IMR-90 (cell line): ENCODE measurements at regions not wholly inside any gene's neighbourhood (a gene's known extent, or its start where the extent isn't known, plus 50 kb on each side); places are given as distances from the start of the nearest gene placed in this dataset.

ENCODE experiments used
- ATAC-seq: fragments of 200-7000 bp; cut with Tn5 transposase; 2 replicates; pipeline ENCODE4 v1.9.1; 2020; ENCODE audit warnings: low read depth, mild to moderate bottlenecking, moderate library complexity
- BruUV-seq: library from RNA; stranded (reverse); fragments of 400-500 nt; replicated peaks from 2 replicates; lab custom pipeline; 2021; lab: Mats Ljungman, UMichigan
- CTCF ChIA-PET: fragments of 300-600 bp; formaldehyde crosslinking; extraction: SDS; loops from one replicate; lab custom pipeline; 2021; ENCODE audit warnings: antibody characterized with exemption; lab: Yijun Ruan, JAX
- POLR2A ChIA-PET: fragments of 300-600 bp; sonication (Branson Sonifier 250); formaldehyde crosslinking; loops from one replicate; lab custom pipeline; 2022; ENCODE audit warnings: antibody characterized with exemption; ENCODE audit not compliant: unreplicated experiment; lab: Charles Lee
- DNase-seq: peaks from one replicate; pipeline ENCODE4 v3.0.0; 2013
- H2AFZ ChIP-seq: replicated peaks from 2 replicates; pipeline ENCODE3; 2013; ENCODE audit warnings: low read length, mild to moderate bottlenecking; ENCODE audit not compliant: poor library complexity
- H2AK5ac ChIP-seq: 2 replicates; pipeline ENCODE4 v1.6.1; 2013; ENCODE audit warnings: low read depth, low read length, inconsistent platforms
- H2AK9ac ChIP-seq: replicated peaks from 2 replicates; pipeline ENCODE3; 2013; ENCODE audit warnings: mild to moderate bottlenecking, low read depth, low read length, moderate library complexity; ENCODE audit not compliant: poor library complexity
- H2BK120ac ChIP-seq: 2 replicates; pipeline ENCODE4 v1.6.1; 2013; ENCODE audit warnings: low read depth, low read length, inconsistent platforms
- H2BK15ac ChIP-seq: 3 replicates; pipeline ENCODE4 v1.6.1; 2013; ENCODE audit warnings: low read depth, low read length, inconsistent platforms
- H2BK20ac ChIP-seq: 2 replicates; pipeline ENCODE4 v1.6.1; 2013; ENCODE audit warnings: low read depth, mild to moderate bottlenecking, inconsistent platforms, low read length, moderate library complexity
- H2BK5ac ChIP-seq: 2 replicates; pipeline ENCODE4 v1.6.1; 2013; ENCODE audit warnings: mild to moderate bottlenecking, low read depth, low read length, inconsistent platforms; ENCODE audit not compliant: poor library complexity, severe bottlenecking
- H3K14ac ChIP-seq: replicated peaks from 2 replicates; pipeline ENCODE4 v1.6.1; 2013; ENCODE audit warnings: low read depth, low read length, inconsistent platforms
- H3K18ac ChIP-seq: 2 replicates; pipeline ENCODE4 v1.6.1; 2013; ENCODE audit warnings: low read depth, low read length, control low read depth
- H3K23ac ChIP-seq: 2 replicates; pipeline ENCODE4 v1.6.1; 2013; ENCODE audit warnings: low read depth, low read length, inconsistent platforms
- H3K27ac ChIP-seq: 2 replicates; pipeline ENCODE4 v1.5.1; 2013; ENCODE audit warnings: mild to moderate bottlenecking, control low read depth, low read length; ENCODE audit not compliant: insufficient read depth
- H3K27me3 ChIP-seq: 2 replicates; pipeline ENCODE4 v1.6.1; 2013; ENCODE audit warnings: low read length; ENCODE audit not compliant: control insufficient read depth, insufficient read depth
- H3K36me3 ChIP-seq: 2 replicates; pipeline ENCODE4 v1.6.1; 2013; ENCODE audit warnings: low read length, mixed read lengths; ENCODE audit not compliant: control insufficient read depth, insufficient read depth
- H3K4ac ChIP-seq: 2 replicates; pipeline ENCODE4 v1.6.1; 2013; ENCODE audit warnings: low read depth, low read length, inconsistent platforms
- H3K4me1 ChIP-seq: 2 replicates; pipeline ENCODE4 v1.6.1; 2013; ENCODE audit warnings: low read length, mixed read lengths; ENCODE audit not compliant: control insufficient read depth, insufficient read depth
- H3K4me2 ChIP-seq: 2 replicates; pipeline ENCODE4 v1.6.1; 2013; ENCODE audit warnings: low read depth, mild to moderate bottlenecking, control low read depth, low read length, moderate library complexity
- H3K4me3 ChIP-seq: 2 replicates; pipeline ENCODE4 v1.5.1; 2013; ENCODE audit warnings: low read depth, mild to moderate bottlenecking, control low read depth, low read length, moderate library complexity; ENCODE audit not compliant: insufficient read depth
- H3K56ac ChIP-seq: 2 replicates; pipeline ENCODE4 v1.6.1; 2013; ENCODE audit warnings: low read length, inconsistent platforms; ENCODE audit not compliant: insufficient read depth; ENCODE audit errors: extremely low read depth
- H3K79me1 ChIP-seq, 2 experiments: 2 replicates each; pipeline ENCODE4 v1.6.1; 2013; ENCODE audit warnings: low read length in 2 of 2, inconsistent platforms in 1 of 2, low read depth in 1 of 2
- H3K9ac ChIP-seq: 2 replicates; pipeline ENCODE4 v1.6.1; 2013; ENCODE audit warnings: low read depth, low read length, control low read depth
- H3K9me1 ChIP-seq: 2 replicates; pipeline ENCODE4 v1.6.1; 2013; ENCODE audit warnings: low read length, inconsistent platforms; ENCODE audit not compliant: insufficient read depth
- H3K9me3 ChIP-seq: 2 replicates; pipeline ENCODE4 v1.6.1; 2013; ENCODE audit warnings: low read length; ENCODE audit not compliant: control insufficient read depth, insufficient read depth
- H4K20me1 ChIP-seq: 2 replicates; pipeline ENCODE4 v1.6.1; 2013; ENCODE audit warnings: low read length, inconsistent platforms; ENCODE audit not compliant: insufficient read depth
- H4K5ac ChIP-seq: 2 replicates; pipeline ENCODE4 v1.6.1; 2013; ENCODE audit warnings: mild to moderate bottlenecking, low read depth, low read length, control low read depth
- H4K8ac ChIP-seq, 2 experiments: 2 replicates each; pipeline ENCODE4 v1.6.1; 2013; ENCODE audit warnings: low read depth in 2 of 2, low read length in 2 of 2, control low read depth in 1 of 2, inconsistent platforms in 1 of 2
- H4K91ac ChIP-seq: 2 replicates; pipeline ENCODE4 v1.6.1; 2013; ENCODE audit warnings: low read depth, low read length, inconsistent platforms; ENCODE audit not compliant: insufficient read depth
- BHLHE40 ChIP-seq: fragments of 150-350 bp; IDR thresholded peaks from 2 replicates; pipeline ENCODE4 v1.6.1; 2016; ENCODE audit warnings: mild to moderate bottlenecking, low read depth, low read length
- CEBPB ChIP-seq: IDR thresholded peaks from 2 replicates; pipeline ENCODE4 v1.6.1; 2012; ENCODE audit warnings: low read depth, low read length, improper control_type of control experiment
- CHD1 ChIP-seq: IDR thresholded peaks from 2 replicates; pipeline ENCODE4 v1.6.1; 2012; ENCODE audit warnings: low read depth, low read length, improper control_type of control experiment
- FOS ChIP-seq: fragments of 150-350 bp; IDR thresholded peaks from 2 replicates; pipeline ENCODE4 v1.6.1; 2016; ENCODE audit warnings: low read depth, low read length
- MAFK ChIP-seq: IDR thresholded peaks from 2 replicates; pipeline ENCODE4 v1.6.1; 2012; ENCODE audit warnings: low read depth, low read length, improper control_type of control experiment
- MAZ ChIP-seq: IDR thresholded peaks from 2 replicates; pipeline ENCODE4 v1.6.1; 2012; ENCODE audit warnings: low read depth, mild to moderate bottlenecking, low read length, improper control_type of control experiment, moderate library complexity, borderline replicate concordance
- MXI1 ChIP-seq: IDR thresholded peaks from 2 replicates; pipeline ENCODE4 v1.6.1; 2012; ENCODE audit warnings: low read depth, mild to moderate bottlenecking, low read length, moderate library complexity, borderline replicate concordance
- NFE2L2 ChIP-seq: fragments of 150-350 bp; IDR thresholded peaks from 2 replicates; pipeline ENCODE4 v1.6.1; 2016; ENCODE audit warnings: low read depth, mild to moderate bottlenecking, low read length
- POLR2A ChIP-seq: IDR thresholded peaks from 2 replicates; pipeline ENCODE4 v1.6.1; 2012; ENCODE audit warnings: mild to moderate bottlenecking, low read depth, low read length
- RAD21 ChIP-seq: IDR thresholded peaks from 2 replicates; pipeline ENCODE4 v1.6.1; 2012; ENCODE audit warnings: low read length, improper control_type of control experiment
- RCOR1 ChIP-seq: IDR thresholded peaks from 2 replicates; pipeline ENCODE4 v1.6.1; 2012; ENCODE audit warnings: mild to moderate bottlenecking, low read length, improper control_type of control experiment; ENCODE audit not compliant: insufficient replicate concordance
- SMC3 ChIP-seq: fragments of 150-350 bp; IDR thresholded peaks from 2 replicates; pipeline ENCODE4 v1.6.1; 2016; ENCODE audit warnings: low read depth, mild to moderate bottlenecking, antibody characterized with exemption, low read length, moderate library complexity
- WGBS, 2 experiments: methylation state at CpG; one replicate each; pipeline versions ENCODE4 v1.1.5 to v1.1.7; 2013; ENCODE audit warnings: missing lambda C conversion rate in 2 of 2; ENCODE audit not compliant: insufficient read length in 1 of 2; ENCODE audit errors: extremely low coverage in 2 of 2; 5-methylcytosine and 5-hydroxymethylcytosine counted together
- dilution Hi-C: fragments of 300-500 bp; cut with HindIII; formaldehyde crosslinking; loops from one replicate; pipeline ENCODE4 v1.14.3; 2018; ENCODE audit warnings: low sequenced_read_pairs; ENCODE audit not compliant: unreplicated experiment
- in situ Hi-C: fragments of 300-500 bp; cut with MboI; formaldehyde crosslinking; loops from 3 replicates; pipeline ENCODE4 v1.14.3; 2019; ENCODE audit warnings: low sequenced_read_pairs, inconsistent platforms, mixed read lengths
- intact Hi-C: fragments of 100-400 bp; cut with micrococcal nuclease; formaldehyde crosslinking; loops from 2 replicates; pipeline ENCODE4 v1.10.0; 2022
- TF ChIP-seq, protein P1 (sequence below): fragments of 150-350 bp; IDR thresholded peaks from 2 replicates; pipeline ENCODE4 v1.6.1; 2017; ENCODE audit warnings: mild to moderate bottlenecking, antibody characterized with exemption, low read length, low read depth
- TF ChIP-seq, protein P2 (sequence below): conservative IDR thresholded peaks from 2 replicates; pipeline ENCODE4 v1.5.1; 2012; ENCODE audit warnings: mild to moderate bottlenecking, low read depth, low read length, improper control_type of control experiment

DNA sequence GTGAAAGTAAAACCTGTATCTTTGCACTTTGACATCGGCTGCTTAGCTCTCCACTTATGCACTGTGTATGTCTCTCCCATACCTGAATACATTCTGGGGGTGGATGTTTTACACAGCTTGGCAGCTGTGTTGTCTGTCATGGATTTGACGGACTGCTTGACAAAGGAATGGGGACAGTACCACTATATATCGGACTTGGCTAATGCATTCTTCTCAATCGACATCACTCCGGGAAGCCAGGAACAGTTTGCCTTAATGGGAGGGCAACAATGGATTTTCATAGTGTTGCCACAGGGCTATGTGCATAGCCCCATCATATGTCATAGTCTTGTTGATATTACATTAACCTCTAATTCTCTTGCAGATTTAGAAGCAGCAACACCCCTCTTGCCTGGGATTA is 1008.3 kb downstream of the DNAH5 start:
- no peak overlapping the region for H3K23ac ChIP-seq
- no peak overlapping the region for H3K4me3 ChIP-seq
- intact Hi-C loops (no loop called here), in situ Hi-C loops (no loop called here), dilution Hi-C loops (no loop called here)
- H3K4ac ChIP-seq, result no peak overlapping the region
- TF ChIP-seq CHD1 (no peak), SMC3 (no peak), MAFK (no peak), POLR2A (no peak), RAD21 (no peak), BHLHE40 (no peak), MXI1 (no peak), MAZ (no peak), NFE2L2 (no peak), CEBPB (no peak), FOS (no peak), RCOR1 (no peak)
- TF ChIP-seq, protein P1, sequence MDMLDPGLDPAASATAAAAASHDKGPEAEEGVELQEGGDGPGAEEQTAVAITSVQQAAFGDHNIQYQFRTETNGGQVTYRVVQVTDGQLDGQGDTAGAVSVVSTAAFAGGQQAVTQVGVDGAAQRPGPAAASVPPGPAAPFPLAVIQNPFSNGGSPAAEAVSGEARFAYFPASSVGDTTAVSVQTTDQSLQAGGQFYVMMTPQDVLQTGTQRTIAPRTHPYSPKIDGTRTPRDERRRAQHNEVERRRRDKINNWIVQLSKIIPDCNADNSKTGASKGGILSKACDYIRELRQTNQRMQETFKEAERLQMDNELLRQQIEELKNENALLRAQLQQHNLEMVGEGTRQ, result no peak
- TF ChIP-seq, protein P2, sequence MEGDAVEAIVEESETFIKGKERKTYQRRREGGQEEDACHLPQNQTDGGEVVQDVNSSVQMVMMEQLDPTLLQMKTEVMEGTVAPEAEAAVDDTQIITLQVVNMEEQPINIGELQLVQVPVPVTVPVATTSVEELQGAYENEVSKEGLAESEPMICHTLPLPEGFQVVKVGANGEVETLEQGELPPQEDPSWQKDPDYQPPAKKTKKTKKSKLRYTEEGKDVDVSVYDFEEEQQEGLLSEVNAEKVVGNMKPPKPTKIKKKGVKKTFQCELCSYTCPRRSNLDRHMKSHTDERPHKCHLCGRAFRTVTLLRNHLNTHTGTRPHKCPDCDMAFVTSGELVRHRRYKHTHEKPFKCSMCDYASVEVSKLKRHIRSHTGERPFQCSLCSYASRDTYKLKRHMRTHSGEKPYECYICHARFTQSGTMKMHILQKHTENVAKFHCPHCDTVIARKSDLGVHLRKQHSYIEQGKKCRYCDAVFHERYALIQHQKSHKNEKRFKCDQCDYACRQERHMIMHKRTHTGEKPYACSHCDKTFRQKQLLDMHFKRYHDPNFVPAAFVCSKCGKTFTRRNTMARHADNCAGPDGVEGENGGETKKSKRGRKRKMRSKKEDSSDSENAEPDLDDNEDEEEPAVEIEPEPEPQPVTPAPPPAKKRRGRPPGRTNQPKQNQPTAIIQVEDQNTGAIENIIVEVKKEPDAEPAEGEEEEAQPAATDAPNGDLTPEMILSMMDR, result no peak
- no peaks in the 10 kb centered on the region for H4K20me1 ChIP-seq
- no peak overlapping the region for H4K8ac ChIP-seq
- H3K27me3 ChIP-seq, result no peaks in the 10 kb centered on the region
- no peak overlapping the region for H3K27ac ChIP-seq
- H4K91ac ChIP-seq, result no peak overlapping the region
- no peak overlapping the region for H3K9ac ChIP-seq
- no peaks in the 10 kb centered on the region for H3K9me1 ChIP-seq
- no peaks in the 10 kb centered on the region for H3K79me1 ChIP-seq
- H4K5ac ChIP-seq, result no peak overlapping the region
- no peak overlapping the region for H2BK5ac ChIP-seq
- H3K14ac ChIP-seq, result no peak overlapping the region
- H2BK120ac ChIP-seq, result no peak overlapping the region
- no peak for DNase-seq
- H3K56ac ChIP-seq, result no peak overlapping the region; the same call in 1 of the 2 replicates
- ChIA-PET CTCF (no interaction called here), POLR2A (no interaction called here)
- no peaks in the 10 kb centered on the region for H3K4me1 ChIP-seq
- H3K9me3 ChIP-seq, result peaks cover 20% of the 10 kb centered on the region; the same call in 1 of the 2 replicates
- no peak overlapping the region for H3K4me2 ChIP-seq
- H3K18ac ChIP-seq, result no peak overlapping the region
- H2BK20ac ChIP-seq, result no peak overlapping the region
- no peak overlapping the region for H2AK9ac ChIP-seq
- BruUV-seq, result no TSS peak
- H3K36me3 ChIP-seq, result no peaks in the 10 kb centered on the region
- no CpG with 5 or more reads among the region's 5 CpGs for WGBS, 2 experiments
- ATAC-seq, result no peak
- no peak overlapping the region for H2AFZ ChIP-seq
- H2BK15ac ChIP-seq, result no peak overlapping the region
- H2AK5ac ChIP-seq, result no peak overlapping the region
